Activated naive CD4-positive, alpha-beta T cell treated with anti-CD3 and anti-CD28 coated beads, Interleukin-2, amount 50 U/mL, for 16 hours (primary cell): ENCODE measurements at regions not wholly inside any gene's neighbourhood (a gene's known extent, or its start where the extent isn't known, plus 50 kb on each side); places are given as distances from the start of the nearest gene placed in this dataset.

ENCODE experiments used
- DNase-seq: peaks from one replicate; pipeline ENCODE4 v3.0.0-alpha.2; 2020

DNA sequence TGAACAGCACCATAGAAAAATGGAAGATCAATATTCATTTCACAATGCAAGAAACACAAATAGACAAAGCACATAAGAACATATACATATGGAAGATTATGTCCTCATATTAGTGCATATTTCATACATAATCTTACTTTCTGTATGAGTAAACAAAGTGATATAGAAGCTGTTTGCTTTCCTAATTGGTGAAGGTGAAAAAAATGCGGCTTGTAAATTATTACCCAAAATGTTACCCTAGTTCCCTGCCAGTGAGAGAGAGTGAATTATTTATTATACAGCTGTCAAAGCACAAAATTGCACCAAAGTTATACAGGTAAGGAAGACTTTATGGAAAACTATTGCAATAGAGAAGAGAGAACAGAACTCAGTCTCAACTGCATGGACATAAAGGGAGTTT lies 1485.0 kb upstream of the CDH9 start:
- DNase-seq: no peak

- no peak for DNase-seq
These were observed 1479.3 kb upstream of the CDH9 start for GRCh38 chr5:28517691-28518090.

DNA sequence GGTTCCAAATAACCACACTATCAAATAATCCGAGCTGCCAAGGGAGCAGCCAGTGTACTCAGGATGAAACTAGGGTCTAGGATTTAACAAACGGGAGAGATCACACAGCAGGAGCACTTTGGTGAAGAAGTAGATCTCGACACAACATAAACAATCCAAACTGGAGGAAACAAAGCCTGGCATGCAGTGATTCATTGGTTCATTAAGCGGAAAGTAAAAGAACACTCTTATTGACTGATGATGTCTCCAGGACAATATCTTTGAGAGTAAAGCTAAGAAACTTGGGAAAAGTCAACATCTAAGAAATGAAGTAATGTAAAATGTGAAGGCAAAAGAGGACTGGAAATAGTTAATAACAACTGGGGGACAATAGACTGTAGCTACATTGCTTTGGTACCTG lies 1478.3 kb upstream of the CDH9 start:
- no peak for DNase-seq

- no peak for DNase-seq
These were observed 1474.3 kb upstream of the CDH9 start for GRCh38 chr5:28512648-28513047.

GRCh38 chr5:28505121-28505520 lies 1466.7 kb upstream of the CDH9 start:
- no peak for DNase-seq

DNA sequence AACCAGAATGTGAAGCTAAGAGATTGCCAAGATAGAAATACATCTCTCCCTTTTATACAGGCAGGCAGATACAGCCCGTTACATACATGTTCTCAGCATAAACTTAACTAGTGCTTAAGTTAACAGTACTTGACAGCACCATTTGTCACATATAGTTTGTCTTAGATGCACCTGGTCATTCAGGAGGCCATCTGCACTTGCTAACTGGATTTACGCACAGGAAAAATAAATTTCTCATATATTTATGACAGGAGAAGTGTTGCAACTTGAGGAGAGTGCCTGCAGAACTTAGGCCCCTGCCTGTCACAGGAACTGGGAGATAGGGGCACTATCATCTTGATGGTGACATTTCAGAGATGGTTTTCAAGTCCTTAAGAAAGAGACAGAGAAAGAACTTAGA lies 1462.1 kb upstream of the CDH9 start:
- DNase-seq: no peak

DNA sequence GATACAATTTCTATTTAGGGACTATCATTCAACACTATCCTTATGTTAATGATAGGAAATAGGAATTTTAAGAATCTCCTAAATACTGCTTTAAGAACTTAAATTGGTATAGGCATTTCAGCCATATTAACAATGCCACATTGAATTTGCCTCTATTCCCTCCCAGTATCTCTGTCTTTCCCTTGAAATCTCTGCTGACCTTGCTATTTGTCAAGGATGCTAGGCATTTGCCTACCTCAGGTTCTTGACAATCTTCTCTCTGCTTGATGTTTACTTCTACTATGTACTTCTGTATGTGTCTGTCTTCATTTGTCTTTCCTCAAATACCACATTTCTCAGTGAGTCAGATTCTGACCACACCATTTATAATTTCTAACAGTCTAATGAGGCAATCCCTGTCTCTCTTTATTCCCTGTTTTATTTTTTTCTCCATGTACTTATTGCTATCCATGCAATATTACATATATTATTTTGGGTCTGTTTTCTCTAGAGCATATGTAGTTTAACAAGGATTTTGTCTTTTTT lies 1461.4 kb upstream of the CDH9 start:
- DNase-seq: no peak

GRCh38 chr5:28495876-28496275 lies 1457.5 kb upstream of the CDH9 start:
- no peak for DNase-seq

DNA sequence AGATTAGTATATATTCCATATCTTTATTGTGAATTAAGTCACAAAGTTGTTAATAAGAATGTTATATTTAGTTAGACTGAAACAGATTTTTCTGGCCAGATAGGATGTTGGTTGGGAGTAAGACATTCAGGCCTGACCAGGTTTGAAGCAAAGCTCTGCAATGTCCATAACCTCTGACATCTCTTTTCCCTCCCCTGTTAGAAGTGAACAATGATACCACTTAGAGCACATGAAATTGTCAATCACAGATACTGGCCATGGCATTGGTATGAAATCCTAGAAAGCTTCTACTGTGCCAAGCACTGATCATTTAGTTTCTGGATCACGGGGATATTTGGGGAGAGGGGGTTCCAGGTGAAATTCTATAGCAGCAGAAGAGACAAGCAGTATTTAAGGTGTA lies 1455.1 kb upstream of the CDH9 start:
- DNase-seq: no peak

- DNase-seq: no peak
These were observed 1450.4 kb upstream of the CDH9 start for GRCh38 chr5:28488752-28489151.

GRCh38 chr5:28483327-28484025 lies 1445.1 kb upstream of the CDH9 start:
- no peak for DNase-seq

DNA sequence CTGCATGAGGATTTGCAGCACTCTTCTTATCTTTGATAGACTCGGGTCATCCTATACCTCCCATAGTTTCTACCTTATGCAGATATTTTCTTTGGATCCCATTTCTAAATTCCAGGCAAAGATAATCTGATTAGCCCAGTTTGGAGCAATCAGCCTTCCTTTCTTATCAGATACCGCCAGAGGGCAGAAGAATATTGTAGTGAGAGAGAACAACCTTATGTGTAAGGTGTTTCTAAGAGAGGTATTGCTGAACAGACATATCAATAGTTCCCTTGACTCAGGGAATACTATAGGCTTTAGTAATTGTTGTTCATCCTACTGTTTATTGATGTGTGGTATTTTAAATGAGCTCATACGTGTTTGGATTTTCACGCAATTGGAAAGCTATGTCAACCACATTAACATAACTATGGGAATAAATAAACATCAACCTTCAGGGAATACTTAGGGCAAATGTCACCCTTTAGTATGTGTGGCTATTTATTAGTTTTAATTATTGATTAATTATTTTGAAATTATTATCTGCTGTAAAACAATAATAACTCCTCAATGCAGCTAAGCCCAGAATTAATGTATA lies 1435.2 kb upstream of the CDH9 start:
- DNase-seq: no peak

GRCh38 chr5:28468166-28468565 lies 1429.8 kb upstream of the CDH9 start:
- DNase-seq: no peak

GRCh38 chr5:28463728-28464127 lies 1425.3 kb upstream of the CDH9 start:
- no peak for DNase-seq

GRCh38 chr5:28451483-28451882 lies 1413.1 kb upstream of the CDH9 start:
- no peak for DNase-seq

DNA sequence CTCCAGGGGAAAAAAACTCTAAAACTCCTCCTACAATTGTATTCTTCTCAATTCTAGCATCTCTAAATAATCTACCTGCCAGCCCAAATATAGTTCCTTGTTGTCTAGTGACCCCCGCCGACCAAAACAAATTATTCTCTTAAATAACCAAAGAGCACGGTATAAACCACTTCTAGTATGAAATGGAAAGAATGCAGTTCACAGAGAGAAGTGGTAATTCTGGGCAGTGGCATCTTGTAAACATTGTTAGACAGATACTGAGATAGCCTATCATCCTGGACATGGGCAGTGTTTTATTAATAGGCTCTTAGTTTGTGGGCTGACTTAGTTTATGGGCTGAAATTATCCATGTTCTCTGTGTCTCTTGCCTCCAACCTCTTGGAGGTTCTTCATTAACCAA lies 1412.6 kb upstream of the CDH9 start:
- no peak for DNase-seq

GRCh38 chr5:28448791-28449190 lies 1410.4 kb upstream of the CDH9 start:
- no peak for DNase-seq

GRCh38 chr5:28430565-28431178 lies 1392.3 kb upstream of the CDH9 start:
- DNase-seq: no peak

- no peak for DNase-seq
These were observed 1382.8 kb upstream of the CDH9 start for GRCh38 chr5:28421141-28421540.

DNA sequence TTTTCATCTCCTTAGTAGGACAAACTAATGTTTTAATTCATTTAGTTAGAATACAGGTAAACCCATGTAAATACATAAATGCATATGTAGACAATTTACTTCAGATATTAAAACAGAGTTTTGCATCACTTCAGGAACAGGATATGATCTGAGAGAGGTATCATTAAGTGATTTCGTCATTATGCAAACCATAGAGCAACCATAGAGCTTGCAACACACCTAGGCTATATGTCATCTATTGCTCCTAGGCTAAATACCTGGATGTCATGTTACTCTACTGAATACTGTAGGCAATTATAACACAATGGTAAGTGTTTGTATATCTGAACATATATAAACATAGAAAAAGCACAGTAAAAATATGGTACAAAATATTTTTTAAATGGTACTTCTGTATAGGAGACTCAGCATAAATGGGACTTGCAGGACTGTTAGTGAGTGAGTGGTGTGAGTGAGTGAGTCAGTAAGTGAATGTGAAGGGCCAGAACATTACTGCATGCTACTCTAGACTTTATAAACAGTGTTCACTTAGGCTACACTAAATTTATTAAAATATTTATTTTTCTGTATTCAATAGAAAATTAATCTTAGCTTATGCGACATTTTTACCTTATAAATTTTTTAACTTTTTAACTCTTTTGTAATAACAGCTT lies 1377.5 kb upstream of the CDH9 start:
- no peak for DNase-seq

DNA sequence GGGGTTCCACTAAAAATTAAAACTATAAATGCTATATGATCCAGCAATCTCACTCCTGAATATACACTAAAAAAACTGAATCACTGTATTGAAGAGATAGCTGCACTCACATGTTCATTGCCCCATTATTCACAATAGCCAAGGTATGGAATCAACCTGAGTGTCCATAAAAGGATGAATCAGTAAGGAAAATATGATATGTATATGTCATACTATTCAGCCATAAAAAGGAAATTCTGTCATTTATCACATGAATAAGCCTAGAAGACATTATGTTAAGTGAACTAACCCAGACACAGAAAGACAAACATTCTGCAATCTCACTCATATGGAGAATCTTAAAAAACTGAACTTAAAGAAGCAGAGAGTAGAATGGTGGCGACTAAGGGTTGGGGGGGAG lies 1376.2 kb upstream of the CDH9 start:
- DNase-seq: no peak

GRCh38 chr5:28408651-28409050 lies 1370.3 kb upstream of the CDH9 start:
- DNase-seq: no peak

DNA sequence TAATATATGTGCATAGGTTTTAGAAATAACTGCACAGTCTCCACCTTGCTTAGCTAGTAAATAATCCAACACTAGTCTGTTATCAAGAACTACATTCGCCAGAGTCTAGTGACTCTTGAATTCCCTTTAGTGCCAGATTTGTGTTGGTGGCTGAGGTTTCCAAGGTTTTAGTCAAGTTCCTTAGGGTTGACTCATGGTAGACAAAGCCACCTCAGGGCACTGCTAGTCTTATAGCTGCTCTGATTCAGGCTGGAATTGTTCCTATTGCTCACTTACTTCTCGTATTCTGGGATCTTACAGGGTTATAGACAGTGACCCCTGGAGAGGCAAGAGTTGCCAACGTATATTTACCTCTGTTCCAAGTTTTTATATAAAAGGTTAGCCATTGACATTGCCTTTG lies 1369.8 kb upstream of the CDH9 start:
- DNase-seq: no peak
